22Rv1 (cell line): ENCODE measurements at regions not wholly inside any gene's neighbourhood (a gene's known extent, or its start where the extent isn't known, plus 50 kb on each side); places are given as distances from the start of the nearest gene placed in this dataset.

Experiments
- ZFX ChIP-seq: fragments of 450-650 bp; IDR thresholded peaks from 2 replicates; pipeline ENCODE4 v1.6.1; 2017; ENCODE audit warnings: antibody characterized with exemption, borderline replicate concordance
- TF ChIP-seq, protein P1 (sequence below): fragments of 450-650 bp; IDR thresholded peaks from 2 replicates; pipeline ENCODE4 v1.5.1; 2017; ENCODE audit warnings: mild to moderate bottlenecking

GRCh38 chr7:26553582-26553981 lies 261.9 kb downstream of the SNX10 start:
- TF ChIP-seq, protein P1, sequence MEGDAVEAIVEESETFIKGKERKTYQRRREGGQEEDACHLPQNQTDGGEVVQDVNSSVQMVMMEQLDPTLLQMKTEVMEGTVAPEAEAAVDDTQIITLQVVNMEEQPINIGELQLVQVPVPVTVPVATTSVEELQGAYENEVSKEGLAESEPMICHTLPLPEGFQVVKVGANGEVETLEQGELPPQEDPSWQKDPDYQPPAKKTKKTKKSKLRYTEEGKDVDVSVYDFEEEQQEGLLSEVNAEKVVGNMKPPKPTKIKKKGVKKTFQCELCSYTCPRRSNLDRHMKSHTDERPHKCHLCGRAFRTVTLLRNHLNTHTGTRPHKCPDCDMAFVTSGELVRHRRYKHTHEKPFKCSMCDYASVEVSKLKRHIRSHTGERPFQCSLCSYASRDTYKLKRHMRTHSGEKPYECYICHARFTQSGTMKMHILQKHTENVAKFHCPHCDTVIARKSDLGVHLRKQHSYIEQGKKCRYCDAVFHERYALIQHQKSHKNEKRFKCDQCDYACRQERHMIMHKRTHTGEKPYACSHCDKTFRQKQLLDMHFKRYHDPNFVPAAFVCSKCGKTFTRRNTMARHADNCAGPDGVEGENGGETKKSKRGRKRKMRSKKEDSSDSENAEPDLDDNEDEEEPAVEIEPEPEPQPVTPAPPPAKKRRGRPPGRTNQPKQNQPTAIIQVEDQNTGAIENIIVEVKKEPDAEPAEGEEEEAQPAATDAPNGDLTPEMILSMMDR = no peak
- TF ChIP-seq ZFX = no peak
